Stomach (tissue), 8 donors: ENCODE measurements at regions not wholly inside any gene's neighbourhood (a gene's known extent, or its start where the extent isn't known, plus 50 kb on each side); places are given as distances from the start of the nearest gene placed in this dataset.

Experiments
- DNase-seq, 2 donors: peaks; one replicate each; pipeline versions ENCODE4 v3.0.0 to v3.0.0-alpha.2; 2013 to 2019
- H3K27ac ChIP-seq, 5 donors: fragments of 200-600 bp in 4 of 5; sonication (generic) in 4 of 5; one replicate each; pipeline ENCODE4 v1.5.1; 2013 to 2019; ENCODE audit warnings: mild to moderate bottlenecking in 1 of 5, moderate library complexity in 1 of 5
- H3K27me3 ChIP-seq, 3 donors: fragments of 200-600 bp; sonication (generic); one replicate each; pipeline ENCODE4 v1.5.1; 2017 to 2019; ENCODE audit warnings: mixed run types in 1 of 3
- H3K36me3 ChIP-seq, 4 donors: fragments of 200-600 bp; sonication (generic); 1 replicate in 3 of 4; 2 replicates in 1 of 4; pipeline ENCODE4 v1.5.1; 2016 to 2019
- H3K4me1 ChIP-seq, 4 donors: fragments of 200-600 bp; sonication (generic); one replicate each; pipeline ENCODE4 v1.5.1; 2016 to 2019
- H3K4me3 ChIP-seq, 4 donors: fragments of 200-600 bp; sonication (generic) in 3 of 4; one replicate each; pipeline ENCODE4 v1.5.1; 2016 to 2019; ENCODE audit warnings: mild to moderate bottlenecking in 1 of 4
- H3K9me3 ChIP-seq, 4 donors: fragments of 200-600 bp; sonication (generic); one replicate each; pipeline ENCODE4 v1.5.1; 2016 to 2019
- CTCF ChIP-seq, 7 experiments: fragments of 450-650 bp in 4 of 7; fragments of 200-600 bp in 3 of 7; sonication (generic) in 3 of 7; IDR thresholded peaks; one replicate each; pipeline ENCODE4 v1.5.1; 2016 to 2019; ENCODE audit warnings: antibody characterized with exemption in 7 of 7, control low read depth in 2 of 7, mild to moderate bottlenecking in 1 of 7
- EP300 ChIP-seq: sonication (generic); formaldehyde crosslinking; IDR thresholded peaks from one replicate; pipeline ENCODE4 v1.6.1; 2017; ENCODE audit warnings: antibody characterized with exemption
- POLR2A ChIP-seq, 4 donors: fragments of 450-650 bp; IDR thresholded peaks; one replicate each; pipeline ENCODE4 v1.6.1; 2016; ENCODE audit warnings: antibody characterized with exemption in 4 of 4, control low read depth in 2 of 4, mild to moderate bottlenecking in 1 of 4, moderate library complexity in 1 of 4
- POLR2AphosphoS5 ChIP-seq, 3 donors: sonication (generic); formaldehyde crosslinking; IDR thresholded peaks; one replicate each; pipeline ENCODE4 v1.6.1; 2016; ENCODE audit warnings: antibody characterized with exemption in 3 of 3
- WGBS, 5 donors: extraction: QIAGEN DNeasy Blood & Tissue Kit in 3 of 5; methylation state at CpG; one replicate each; pipeline versions ENCODE4 v1.1.5 to v1.1.7; 2013 to 2018; 5-methylcytosine and 5-hydroxymethylcytosine counted together
- intact Hi-C: fragments of 100-400 bp; cut with DNase I; formaldehyde crosslinking; loops from one replicate; pipeline ENCODE4 v1.15.1; 2023; ENCODE audit warnings: low total_unique reads
- donor health status: healthy with polysubstance abuse.
- donor health status: Bipolar disorder and iron deficiency.
- donor health status: healthy.

- no peak overlapping the region for H3K27ac ChIP-seq
- no peak overlapping the region for H3K4me3 ChIP-seq
- H3K27me3 ChIP-seq, result peaks cover 4 to 53% (median 17%) of the 10 kb centered on the region in 3 donors
- no peaks in the 10 kb centered on the region for H3K9me3 ChIP-seq
- DNase-seq, result no peak
- TF ChIP-seq POLR2AphosphoS5 (IDR thresholded peaks at IDR 0.05) (no peak), CTCF (IDR thresholded peaks at IDR 0.05) (no peak), EP300 (no peak), POLR2A (IDR thresholded peaks at IDR 0.05) (no peak)
- intact Hi-C loops, result no loop called here
- H3K36me3 ChIP-seq, result no peaks in the 10 kb centered on the region
- WGBS, 5 donors, result 56 to 76% (median 58%) methylated on average over 9 of the region's 9 CpGs
- peaks cover 0 to 11% (median 7%) of the 10 kb centered on the region in 4 donors for H3K4me1 ChIP-seq
Observed at GRCh38 chr20:37596890-37597536, 69.3 kb upstream of the BLCAP start.

- peaks cover 4 to 61% (median 17%) of the 10 kb centered on the region in 3 donors for H3K27me3 ChIP-seq
- DNase-seq, result no peak
- H3K9me3 ChIP-seq, result no peaks in the 10 kb centered on the region
- no peak overlapping the region for H3K27ac ChIP-seq
- peaks cover 0 to 11% (median 7%) of the 10 kb centered on the region in 4 donors for H3K4me1 ChIP-seq
- no peak overlapping the region for H3K4me3 ChIP-seq
- 93 to 96% (median 95%) methylated on average over 5 of the region's 5 CpGs for WGBS, 5 donors
- TF ChIP-seq CTCF (IDR thresholded peaks at IDR 0.05) (no peak), POLR2AphosphoS5 (IDR thresholded peaks at IDR 0.05) (no peak), POLR2A (IDR thresholded peaks at IDR 0.05) (no peak), EP300 (no peak)
- intact Hi-C loops, result no loop called here
- H3K36me3 ChIP-seq, result no peaks in the 10 kb centered on the region
Observed at GRCh38 chr20:37596168-37596567, 68.5 kb upstream of the BLCAP start.

GRCh38 chr20:37593710-37594109 lies 66.0 kb upstream of the BLCAP start:
- Histone ChIP-seq H3K4me1 (peaks cover 0 to 11% (median 7%) of the 10 kb centered on the region in 4 donors), H3K4me3 (no peak overlapping the region), H3K36me3 (no peaks in the 10 kb centered on the region), H3K27ac (no peak overlapping the region), H3K9me3 (no peaks in the 10 kb centered on the region), H3K27me3 (peaks cover 4 to 61% (median 15%) of the 10 kb centered on the region in 3 donors)
- intact Hi-C loops, result no loop called here
- TF ChIP-seq EP300 (no peak), POLR2AphosphoS5 (IDR thresholded peaks at IDR 0.05) (no peak), CTCF (IDR thresholded peaks at IDR 0.05) (no peak), POLR2A (IDR thresholded peaks at IDR 0.05) (no peak)
- DNase-seq, result no peak
- WGBS, 5 donors, result 28 to 47% (median 29%) methylated on average over 4 of the region's 4 CpGs

- Histone ChIP-seq H3K9me3 (peaks cover 0 to 4% (median 0%) of the 10 kb centered on the region in 4 donors), H3K4me1 (peaks cover 0 to 6% (median 2%) of the 10 kb centered on the region in 4 donors), H3K27me3 (peaks cover 0 to 36% (median under 1%) of the 10 kb centered on the region in 3 donors), H3K36me3 (no peaks in the 10 kb centered on the region), H3K4me3 (no peak overlapping the region), H3K27ac (no peak overlapping the region)
- TF ChIP-seq EP300 (no peak), POLR2A (IDR thresholded peaks at IDR 0.05) (no peak), CTCF (IDR thresholded peaks at IDR 0.05) (no peak), POLR2AphosphoS5 (IDR thresholded peaks at IDR 0.05) (no peak)
- WGBS, 5 donors, result 65 to 79% (median 77%) methylated on average over 7 to 10 of the region's 10 CpGs
- intact Hi-C loops, result no loop called here
- DNase-seq, result no peak
Observed at GRCh38 chr20:37590938-37591490, 63.3 kb upstream of the BLCAP start.
